IMR-90 (cell line): ENCODE measurements at regions not wholly inside any gene's neighbourhood (a gene's known extent, or its start where the extent isn't known, plus 50 kb on each side); places are given as distances from the start of the nearest gene placed in this dataset.

ENCODE experiments used
- ATAC-seq: fragments of 200-7000 bp; cut with Tn5 transposase; 2 replicates; pipeline ENCODE4 v1.9.1; 2020; ENCODE audit warnings: low read depth, mild to moderate bottlenecking, moderate library complexity
- BruUV-seq: library from RNA; stranded (reverse); fragments of 400-500 nt; replicated peaks from 2 replicates; lab custom pipeline; 2021; lab: Mats Ljungman, UMichigan
- CTCF ChIA-PET: fragments of 300-600 bp; formaldehyde crosslinking; extraction: SDS; loops from one replicate; lab custom pipeline; 2021; ENCODE audit warnings: antibody characterized with exemption; lab: Yijun Ruan, JAX
- POLR2A ChIA-PET: fragments of 300-600 bp; sonication (Branson Sonifier 250); formaldehyde crosslinking; loops from one replicate; lab custom pipeline; 2022; ENCODE audit warnings: antibody characterized with exemption; ENCODE audit not compliant: unreplicated experiment; lab: Charles Lee
- DNase-seq: peaks from one replicate; pipeline ENCODE4 v3.0.0; 2013
- H2AFZ ChIP-seq: replicated peaks from 2 replicates; pipeline ENCODE3; 2013; ENCODE audit warnings: low read length, mild to moderate bottlenecking; ENCODE audit not compliant: poor library complexity
- H2AK5ac ChIP-seq: 2 replicates; pipeline ENCODE4 v1.6.1; 2013; ENCODE audit warnings: low read depth, low read length, inconsistent platforms
- H2AK9ac ChIP-seq: replicated peaks from 2 replicates; pipeline ENCODE3; 2013; ENCODE audit warnings: mild to moderate bottlenecking, low read depth, low read length, moderate library complexity; ENCODE audit not compliant: poor library complexity
- H2BK120ac ChIP-seq: 2 replicates; pipeline ENCODE4 v1.6.1; 2013; ENCODE audit warnings: low read depth, low read length, inconsistent platforms
- H2BK15ac ChIP-seq: 3 replicates; pipeline ENCODE4 v1.6.1; 2013; ENCODE audit warnings: low read depth, low read length, inconsistent platforms
- H2BK20ac ChIP-seq: 2 replicates; pipeline ENCODE4 v1.6.1; 2013; ENCODE audit warnings: low read depth, mild to moderate bottlenecking, inconsistent platforms, low read length, moderate library complexity
- H2BK5ac ChIP-seq: 2 replicates; pipeline ENCODE4 v1.6.1; 2013; ENCODE audit warnings: mild to moderate bottlenecking, low read depth, low read length, inconsistent platforms; ENCODE audit not compliant: poor library complexity, severe bottlenecking
- H3K14ac ChIP-seq: replicated peaks from 2 replicates; pipeline ENCODE4 v1.6.1; 2013; ENCODE audit warnings: low read depth, low read length, inconsistent platforms
- H3K18ac ChIP-seq: 2 replicates; pipeline ENCODE4 v1.6.1; 2013; ENCODE audit warnings: low read depth, low read length, control low read depth
- H3K23ac ChIP-seq: 2 replicates; pipeline ENCODE4 v1.6.1; 2013; ENCODE audit warnings: low read depth, low read length, inconsistent platforms
- H3K27ac ChIP-seq: 2 replicates; pipeline ENCODE4 v1.5.1; 2013; ENCODE audit warnings: mild to moderate bottlenecking, control low read depth, low read length; ENCODE audit not compliant: insufficient read depth
- H3K27me3 ChIP-seq: 2 replicates; pipeline ENCODE4 v1.6.1; 2013; ENCODE audit warnings: low read length; ENCODE audit not compliant: control insufficient read depth, insufficient read depth
- H3K36me3 ChIP-seq: 2 replicates; pipeline ENCODE4 v1.6.1; 2013; ENCODE audit warnings: low read length, mixed read lengths; ENCODE audit not compliant: control insufficient read depth, insufficient read depth
- H3K4ac ChIP-seq: 2 replicates; pipeline ENCODE4 v1.6.1; 2013; ENCODE audit warnings: low read depth, low read length, inconsistent platforms
- H3K4me1 ChIP-seq: 2 replicates; pipeline ENCODE4 v1.6.1; 2013; ENCODE audit warnings: low read length, mixed read lengths; ENCODE audit not compliant: control insufficient read depth, insufficient read depth
- H3K4me2 ChIP-seq: 2 replicates; pipeline ENCODE4 v1.6.1; 2013; ENCODE audit warnings: low read depth, mild to moderate bottlenecking, control low read depth, low read length, moderate library complexity
- H3K4me3 ChIP-seq: 2 replicates; pipeline ENCODE4 v1.5.1; 2013; ENCODE audit warnings: low read depth, mild to moderate bottlenecking, control low read depth, low read length, moderate library complexity; ENCODE audit not compliant: insufficient read depth
- H3K56ac ChIP-seq: 2 replicates; pipeline ENCODE4 v1.6.1; 2013; ENCODE audit warnings: low read length, inconsistent platforms; ENCODE audit not compliant: insufficient read depth; ENCODE audit errors: extremely low read depth
- H3K79me1 ChIP-seq, 2 experiments: 2 replicates each; pipeline ENCODE4 v1.6.1; 2013; ENCODE audit warnings: low read length in 2 of 2, inconsistent platforms in 1 of 2, low read depth in 1 of 2
- H3K9ac ChIP-seq: 2 replicates; pipeline ENCODE4 v1.6.1; 2013; ENCODE audit warnings: low read depth, low read length, control low read depth
- H3K9me1 ChIP-seq: 2 replicates; pipeline ENCODE4 v1.6.1; 2013; ENCODE audit warnings: low read length, inconsistent platforms; ENCODE audit not compliant: insufficient read depth
- H3K9me3 ChIP-seq: 2 replicates; pipeline ENCODE4 v1.6.1; 2013; ENCODE audit warnings: low read length; ENCODE audit not compliant: control insufficient read depth, insufficient read depth
- H4K20me1 ChIP-seq: 2 replicates; pipeline ENCODE4 v1.6.1; 2013; ENCODE audit warnings: low read length, inconsistent platforms; ENCODE audit not compliant: insufficient read depth
- H4K5ac ChIP-seq: 2 replicates; pipeline ENCODE4 v1.6.1; 2013; ENCODE audit warnings: mild to moderate bottlenecking, low read depth, low read length, control low read depth
- H4K8ac ChIP-seq, 2 experiments: 2 replicates each; pipeline ENCODE4 v1.6.1; 2013; ENCODE audit warnings: low read depth in 2 of 2, low read length in 2 of 2, control low read depth in 1 of 2, inconsistent platforms in 1 of 2
- H4K91ac ChIP-seq: 2 replicates; pipeline ENCODE4 v1.6.1; 2013; ENCODE audit warnings: low read depth, low read length, inconsistent platforms; ENCODE audit not compliant: insufficient read depth
- BHLHE40 ChIP-seq: fragments of 150-350 bp; IDR thresholded peaks from 2 replicates; pipeline ENCODE4 v1.6.1; 2016; ENCODE audit warnings: mild to moderate bottlenecking, low read depth, low read length
- CTCF ChIP-seq: conservative IDR thresholded peaks from 2 replicates; pipeline ENCODE4 v1.5.1; 2012; ENCODE audit warnings: mild to moderate bottlenecking, low read depth, low read length, improper control_type of control experiment
- ELK1 ChIP-seq: fragments of 150-350 bp; IDR thresholded peaks from 2 replicates; pipeline ENCODE4 v1.6.1; 2016; ENCODE audit warnings: low read depth, mild to moderate bottlenecking, low read length, moderate library complexity, borderline replicate concordance
- MAFK ChIP-seq: IDR thresholded peaks from 2 replicates; pipeline ENCODE4 v1.6.1; 2012; ENCODE audit warnings: low read depth, low read length, improper control_type of control experiment
- MXI1 ChIP-seq: IDR thresholded peaks from 2 replicates; pipeline ENCODE4 v1.6.1; 2012; ENCODE audit warnings: low read depth, mild to moderate bottlenecking, low read length, moderate library complexity, borderline replicate concordance
- NFE2L2 ChIP-seq: fragments of 150-350 bp; IDR thresholded peaks from 2 replicates; pipeline ENCODE4 v1.6.1; 2016; ENCODE audit warnings: low read depth, mild to moderate bottlenecking, low read length
- POLR2A ChIP-seq: IDR thresholded peaks from 2 replicates; pipeline ENCODE4 v1.6.1; 2012; ENCODE audit warnings: mild to moderate bottlenecking, low read depth, low read length
- RAD21 ChIP-seq: IDR thresholded peaks from 2 replicates; pipeline ENCODE4 v1.6.1; 2012; ENCODE audit warnings: low read length, improper control_type of control experiment
- RFX5 ChIP-seq: IDR thresholded peaks from 2 replicates; pipeline ENCODE4 v1.8.0; 2012; ENCODE audit warnings: low read depth, mild to moderate bottlenecking, low read length, moderate library complexity
- WGBS, 2 experiments: methylation state at CpG; one replicate each; pipeline versions ENCODE4 v1.1.5 to v1.1.7; 2013; ENCODE audit warnings: missing lambda C conversion rate in 2 of 2; ENCODE audit not compliant: insufficient read length in 1 of 2; ENCODE audit errors: extremely low coverage in 2 of 2; 5-methylcytosine and 5-hydroxymethylcytosine counted together
- dilution Hi-C: fragments of 300-500 bp; cut with HindIII; formaldehyde crosslinking; loops from one replicate; pipeline ENCODE4 v1.14.3; 2018; ENCODE audit warnings: low sequenced_read_pairs; ENCODE audit not compliant: unreplicated experiment
- in situ Hi-C: fragments of 300-500 bp; cut with MboI; formaldehyde crosslinking; loops from 3 replicates; pipeline ENCODE4 v1.14.3; 2019; ENCODE audit warnings: low sequenced_read_pairs, inconsistent platforms, mixed read lengths
- intact Hi-C: fragments of 100-400 bp; cut with micrococcal nuclease; formaldehyde crosslinking; loops from 2 replicates; pipeline ENCODE4 v1.10.0; 2022

- CTCF ChIA-PET, result no interaction called here
- no peaks in the 10 kb centered on the region for H3K9me1 ChIP-seq
- H3K79me1 ChIP-seq, result no peaks in the 10 kb centered on the region
- no peaks in the 10 kb centered on the region for H3K4me1 ChIP-seq
- H2AK9ac ChIP-seq, result no peak overlapping the region
- H3K27ac ChIP-seq, result no peak overlapping the region
- H2AFZ ChIP-seq, result no peak overlapping the region
- H3K4me2 ChIP-seq, result no peak overlapping the region
- H3K27me3 ChIP-seq, result no peaks in the 10 kb centered on the region
- no peak overlapping the region for H4K91ac ChIP-seq
- dilution Hi-C loops (no loop called here), intact Hi-C loops (no loop called here), in situ Hi-C loops (no loop called here)
- H3K23ac ChIP-seq, result no peak overlapping the region
- H2BK20ac ChIP-seq, result no peak overlapping the region
- H3K36me3 ChIP-seq, result no peaks in the 10 kb centered on the region
- no peak overlapping the region for H3K56ac ChIP-seq
- H3K4ac ChIP-seq, result no peak overlapping the region
- no peak overlapping the region for H3K4me3 ChIP-seq
- H4K20me1 ChIP-seq, result no peaks in the 10 kb centered on the region
- no peak overlapping the region for H3K14ac ChIP-seq
- WGBS, 2 experiments, result no CpG with 5 or more reads among the region's 4 CpGs
- DNase-seq (no peak), ATAC-seq (no peak)
- H3K9me3 ChIP-seq, result no peaks in the 10 kb centered on the region; the same call in 1 of the 2 replicates
- POLR2A ChIA-PET, result no interaction called here
- H2BK15ac ChIP-seq, result no peak overlapping the region
- no TSS peak for BruUV-seq
- no peak overlapping the region for H4K8ac ChIP-seq
- no peak overlapping the region for H4K5ac ChIP-seq
- no peak overlapping the region for H3K9ac ChIP-seq
- no peak overlapping the region for H2BK120ac ChIP-seq
- TF ChIP-seq NFE2L2 (no peak), RAD21 (no peak), ELK1 (no peak), RFX5 (no peak), BHLHE40 (no peak), MAFK (no peak), CTCF (no peak), MXI1 (no peak), POLR2A (no peak)
- no peak overlapping the region for H2BK5ac ChIP-seq
- no peak overlapping the region for H3K18ac ChIP-seq
- H2AK5ac ChIP-seq, result no peak overlapping the region
Measured at GRCh38 chr15:26050984-26051383, 187.9 kb upstream of the ATP10A start.
